GM12865 (cell line): ENCODE measurements at regions not wholly inside any gene's neighbourhood (a gene's known extent, or its start where the extent isn't known, plus 50 kb on each side); places are given as distances from the start of the nearest gene placed in this dataset.

Source experiments
- DNase-seq: peaks from one replicate; pipeline ENCODE4 v3.0.0; 2010; ENCODE audit warnings: low read depth
- H3K4me3 ChIP-seq: 2 replicates; pipeline ENCODE4 v1.5.1; 2011; ENCODE audit warnings: mild to moderate bottlenecking, low read depth, low read length, control low read depth
- CTCF ChIP-seq: IDR thresholded peaks from 2 replicates; pipeline ENCODE4 v1.5.1; 2011; ENCODE audit warnings: low read length, control low read depth, low read depth, inconsistent platforms; ENCODE audit not compliant: insufficient read depth; ENCODE audit errors: missing control alignments

GRCh38 chr5:124796495-124796894, 50.1 kb upstream of the ZNF608 start:
- H3K4me3 ChIP-seq: no peak overlapping the region
- peak; percentile 67 for DNase-seq
- no peak for TF ChIP-seq CTCF

- H3K4me3 ChIP-seq: no peak overlapping the region
- TF ChIP-seq CTCF: no peak
- DNase-seq: no peak
Measured at GRCh38 chr5:124797665-124798087, 51.2 kb upstream of the ZNF608 start.

- TF ChIP-seq CTCF: no peak
- DNase-seq: no peak
- no peak overlapping the region for H3K4me3 ChIP-seq
Measured at GRCh38 chr5:124798890-124799289, 52.5 kb upstream of the ZNF608 start.

GRCh38 chr5:124801551-124801950, 55.1 kb upstream of the ZNF608 start:
- DNase-seq: no peak
- TF ChIP-seq CTCF: no peak
- H3K4me3 ChIP-seq: no peak overlapping the region

- TF ChIP-seq CTCF: no peak
Measured at GRCh38 chr5:124803617-124804323, 57.3 kb upstream of the ZNF608 start.

GRCh38 chr5:124806026-124806372, 59.6 kb upstream of the ZNF608 start:
- no peak for TF ChIP-seq CTCF
- no peak for DNase-seq
- no peak overlapping the region for H3K4me3 ChIP-seq

More at GRCh38 chr5:124803617-124804323, 57.3 kb upstream of the ZNF608 start:
- DNase-seq: no peak
- H3K4me3 ChIP-seq: no peak overlapping the region
